ENCODE measurements at regions not wholly inside any gene's neighbourhood (a gene's known extent, or its start where the extent isn't known, plus 50 kb on each side); places are given as distances from the start of the nearest gene placed in this dataset.

DNA sequence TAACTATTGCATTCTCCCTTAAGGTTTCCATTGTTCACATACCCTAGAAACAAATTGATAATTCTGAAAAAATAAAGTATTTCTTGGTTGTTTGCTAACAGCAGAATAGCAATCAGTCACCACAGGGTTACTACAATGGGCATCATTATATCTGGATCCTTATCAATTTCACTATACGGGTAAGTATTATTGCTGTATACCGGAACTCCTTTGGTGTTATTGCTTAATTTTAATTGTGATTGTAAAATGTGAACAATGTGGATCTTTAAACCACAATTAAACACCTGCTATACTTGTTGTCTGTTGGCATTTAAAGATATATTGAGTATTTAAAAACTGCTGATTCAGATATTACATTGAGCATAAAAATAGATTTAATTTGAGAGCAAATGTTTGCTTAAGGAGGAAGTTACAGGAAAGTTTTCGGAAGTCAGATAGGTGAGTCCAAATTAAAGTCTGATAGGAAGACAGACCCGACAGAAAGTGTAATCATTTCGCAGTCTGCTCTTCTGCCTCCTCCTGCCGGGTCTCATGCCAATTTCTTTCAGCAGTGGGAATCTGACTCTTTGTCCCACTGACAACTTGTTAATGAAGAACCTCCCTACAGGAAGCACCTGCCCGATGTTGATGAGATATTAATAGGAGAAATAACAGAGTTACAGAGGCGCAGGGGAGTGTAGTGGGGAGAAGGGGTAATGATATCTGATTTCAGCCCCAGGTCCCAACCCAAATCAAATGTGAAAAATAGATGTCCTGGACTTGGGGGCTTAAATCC lies 169.7 kb upstream of the TBC1D5 start:
- TF ChIP-seq CTCF (IDR thresholded peaks at IDR 0.05) (no peak), POLR2A (IDR thresholded peaks at IDR 0.05) (no peak)
